HepG2 (cell line): ENCODE measurements at regions not wholly inside any gene's neighbourhood (a gene's known extent, or its start where the extent isn't known, plus 50 kb on each side); places are given as distances from the start of the nearest gene placed in this dataset.
A peak's percentile ranks its signal among the peaks of the same experiment; 100 is the strongest.

Experiments used
- JUNB ChIP-seq: sonication (generic); formaldehyde crosslinking; IDR thresholded peaks from 2 replicates; pipeline ENCODE4 v1.8.0; 2022; ENCODE audit warnings: missing genetic modification reagents, mild to moderate bottlenecking, borderline replicate concordance
- KMT2A ChIP-seq: sonication (generic); formaldehyde crosslinking; IDR thresholded peaks from 2 replicates; pipeline ENCODE4 v1.4.0; 2020; ENCODE audit warnings: missing genetic modification reagents
- SOX5 ChIP-seq: IDR thresholded peaks from 2 replicates; pipeline ENCODE4 v1.6.1; 2016; ENCODE audit warnings: borderline replicate concordance
- SP4 ChIP-seq: sonication (generic); formaldehyde crosslinking; IDR thresholded peaks from 2 replicates; pipeline ENCODE4 v1.8.1; 2023; ENCODE audit warnings: mild to moderate bottlenecking, missing genetic modification reagents
- TEAD3 ChIP-seq: optimal IDR thresholded peaks from 2 replicates; pipeline ENCODE3; 2016; ENCODE audit warnings: borderline replicate concordance
- YEATS4 ChIP-seq: sonication (generic); formaldehyde crosslinking; IDR thresholded peaks from 2 replicates; pipeline ENCODE4 v1.4.0; 2020; ENCODE audit warnings: missing genetic modification reagents, borderline replicate concordance
- ZNF20 ChIP-seq: sonication (generic); formaldehyde crosslinking; IDR thresholded peaks from 2 replicates; pipeline ENCODE4 v1.4.0; 2020; ENCODE audit warnings: mild to moderate bottlenecking, moderate library complexity, missing genetic modification reagents
- ZNF33B ChIP-seq: sonication (generic); formaldehyde crosslinking; IDR thresholded peaks from 2 replicates; pipeline ENCODE4 v1.5.1; 2020; ENCODE audit warnings: mild to moderate bottlenecking, missing genetic modification reagents
- ZNF570 ChIP-seq: sonication (generic); formaldehyde crosslinking; IDR thresholded peaks from 2 replicates; pipeline ENCODE4 v1.4.0; 2020; ENCODE audit warnings: mild to moderate bottlenecking, missing genetic modification reagents, borderline replicate concordance
- TF ChIP-seq, protein P1 (sequence below), 2 experiments: fragments of 450-650 bp in 1 of 2; sonication (generic) in 1 of 2; formaldehyde crosslinking in 1 of 2; IDR thresholded peaks; 2 replicates each; pipeline versions ENCODE4 v1.6.1 to v1.8.0; 2016 to 2022; ENCODE audit warnings: antibody characterized with exemption in 1 of 2, mild to moderate bottlenecking in 1 of 2, missing genetic modification reagents in 1 of 2
- TF ChIP-seq, protein P2 (sequence below): sonication (generic); formaldehyde crosslinking; IDR thresholded peaks from 2 replicates; pipeline ENCODE4 v1.4.0; 2020; ENCODE audit warnings: missing genetic modification reagents
- TF ChIP-seq, protein P3 (sequence below): sonication (generic); formaldehyde crosslinking; IDR thresholded peaks from 2 replicates; pipeline ENCODE4 v1.8.1; 2022; ENCODE audit warnings: mild to moderate bottlenecking, missing genetic modification reagents
- TF ChIP-seq, protein P4 (sequence below): sonication (generic); formaldehyde crosslinking; conservative IDR thresholded peaks from 2 replicates; pipeline ENCODE4 v1.8.0; 2022; ENCODE audit warnings: low read depth, missing genetic modification reagents

DNA sequence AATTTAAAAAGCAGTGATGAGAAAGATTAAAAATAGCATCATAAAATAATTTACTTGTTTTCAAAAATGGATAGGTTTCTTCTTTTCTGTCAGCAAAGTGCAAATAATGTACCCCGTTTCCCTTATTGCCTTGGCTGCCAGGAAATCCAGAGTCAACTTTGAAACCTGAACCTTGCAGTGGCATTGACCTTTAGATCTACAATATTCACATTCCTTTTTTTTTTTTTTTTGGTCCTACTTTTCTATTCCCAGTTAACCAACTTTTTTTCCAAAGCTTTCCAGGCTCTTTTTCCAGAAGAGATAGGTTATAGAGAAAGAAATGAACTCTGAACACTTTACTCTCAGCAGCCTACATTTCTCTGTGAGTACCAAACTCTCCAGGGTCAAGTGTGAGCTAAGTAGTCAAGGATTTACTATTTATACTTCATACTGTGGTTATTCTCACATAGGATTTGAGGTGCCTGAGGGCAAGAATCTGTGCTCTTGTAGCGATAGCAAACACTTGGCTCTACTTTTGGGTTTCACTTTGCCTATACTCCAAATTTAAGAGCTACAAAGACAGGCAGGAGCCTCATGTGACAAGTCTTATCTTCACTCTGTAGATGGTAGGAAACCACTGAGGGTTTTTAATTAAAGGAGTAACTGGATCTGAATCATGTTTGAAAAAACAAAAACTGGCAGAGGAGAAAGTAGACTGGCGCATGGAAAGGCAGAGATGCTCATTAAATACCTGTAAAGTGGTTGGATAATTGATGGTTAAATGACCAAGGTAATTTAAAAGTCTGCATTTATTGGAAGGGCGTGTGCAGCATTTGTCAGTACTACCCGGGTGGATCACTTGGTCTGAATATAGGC is 63.2 kb upstream of the TMEM17 start (continued):
- TF ChIP-seq, protein P1, sequence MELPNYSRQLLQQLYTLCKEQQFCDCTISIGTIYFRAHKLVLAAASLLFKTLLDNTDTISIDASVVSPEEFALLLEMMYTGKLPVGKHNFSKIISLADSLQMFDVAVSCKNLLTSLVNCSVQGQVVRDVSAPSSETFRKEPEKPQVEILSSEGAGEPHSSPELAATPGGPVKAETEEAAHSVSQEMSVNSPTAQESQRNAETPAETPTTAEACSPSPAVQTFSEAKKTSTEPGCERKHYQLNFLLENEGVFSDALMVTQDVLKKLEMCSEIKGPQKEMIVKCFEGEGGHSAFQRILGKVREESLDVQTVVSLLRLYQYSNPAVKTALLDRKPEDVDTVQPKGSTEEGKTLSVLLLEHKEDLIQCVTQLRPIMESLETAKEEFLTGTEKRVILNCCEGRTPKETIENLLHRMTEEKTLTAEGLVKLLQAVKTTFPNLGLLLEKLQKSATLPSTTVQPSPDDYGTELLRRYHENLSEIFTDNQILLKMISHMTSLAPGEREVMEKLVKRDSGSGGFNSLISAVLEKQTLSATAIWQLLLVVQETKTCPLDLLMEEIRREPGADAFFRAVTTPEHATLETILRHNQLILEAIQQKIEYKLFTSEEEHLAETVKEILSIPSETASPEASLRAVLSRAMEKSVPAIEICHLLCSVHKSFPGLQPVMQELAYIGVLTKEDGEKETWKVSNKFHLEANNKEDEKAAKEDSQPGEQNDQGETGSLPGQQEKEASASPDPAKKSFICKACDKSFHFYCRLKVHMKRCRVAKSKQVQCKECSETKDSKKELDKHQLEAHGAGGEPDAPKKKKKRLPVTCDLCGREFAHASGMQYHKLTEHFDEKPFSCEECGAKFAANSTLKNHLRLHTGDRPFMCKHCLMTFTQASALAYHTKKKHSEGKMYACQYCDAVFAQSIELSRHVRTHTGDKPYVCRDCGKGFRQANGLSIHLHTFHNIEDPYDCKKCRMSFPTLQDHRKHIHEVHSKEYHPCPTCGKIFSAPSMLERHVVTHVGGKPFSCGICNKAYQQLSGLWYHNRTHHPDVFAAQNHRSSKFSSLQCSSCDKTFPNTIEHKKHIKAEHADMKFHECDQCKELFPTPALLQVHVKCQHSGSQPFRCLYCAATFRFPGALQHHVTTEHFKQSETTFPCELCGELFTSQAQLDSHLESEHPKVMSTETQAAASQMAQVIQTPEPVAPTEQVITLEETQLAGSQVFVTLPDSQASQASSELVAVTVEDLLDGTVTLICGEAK (IDR thresholded peaks at IDR 0.05), result no peak
- TF ChIP-seq, protein P1 (CRISPR knock-in tag; IDR thresholded peaks at IDR 0.05), result no peak
- TF ChIP-seq KMT2A (CRISPR knock-in tag), result no peak
- TF ChIP-seq TEAD3, result peak; percentile 92
- TF ChIP-seq, protein P2, sequence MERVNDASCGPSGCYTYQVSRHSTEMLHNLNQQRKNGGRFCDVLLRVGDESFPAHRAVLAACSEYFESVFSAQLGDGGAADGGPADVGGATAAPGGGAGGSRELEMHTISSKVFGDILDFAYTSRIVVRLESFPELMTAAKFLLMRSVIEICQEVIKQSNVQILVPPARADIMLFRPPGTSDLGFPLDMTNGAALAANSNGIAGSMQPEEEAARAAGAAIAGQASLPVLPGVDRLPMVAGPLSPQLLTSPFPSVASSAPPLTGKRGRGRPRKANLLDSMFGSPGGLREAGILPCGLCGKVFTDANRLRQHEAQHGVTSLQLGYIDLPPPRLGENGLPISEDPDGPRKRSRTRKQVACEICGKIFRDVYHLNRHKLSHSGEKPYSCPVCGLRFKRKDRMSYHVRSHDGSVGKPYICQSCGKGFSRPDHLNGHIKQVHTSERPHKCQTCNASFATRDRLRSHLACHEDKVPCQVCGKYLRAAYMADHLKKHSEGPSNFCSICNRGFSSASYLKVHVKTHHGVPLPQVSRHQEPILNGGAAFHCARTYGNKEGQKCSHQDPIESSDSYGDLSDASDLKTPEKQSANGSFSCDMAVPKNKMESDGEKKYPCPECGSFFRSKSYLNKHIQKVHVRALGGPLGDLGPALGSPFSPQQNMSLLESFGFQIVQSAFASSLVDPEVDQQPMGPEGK, result peak; percentile 67
- TF ChIP-seq, protein P3, sequence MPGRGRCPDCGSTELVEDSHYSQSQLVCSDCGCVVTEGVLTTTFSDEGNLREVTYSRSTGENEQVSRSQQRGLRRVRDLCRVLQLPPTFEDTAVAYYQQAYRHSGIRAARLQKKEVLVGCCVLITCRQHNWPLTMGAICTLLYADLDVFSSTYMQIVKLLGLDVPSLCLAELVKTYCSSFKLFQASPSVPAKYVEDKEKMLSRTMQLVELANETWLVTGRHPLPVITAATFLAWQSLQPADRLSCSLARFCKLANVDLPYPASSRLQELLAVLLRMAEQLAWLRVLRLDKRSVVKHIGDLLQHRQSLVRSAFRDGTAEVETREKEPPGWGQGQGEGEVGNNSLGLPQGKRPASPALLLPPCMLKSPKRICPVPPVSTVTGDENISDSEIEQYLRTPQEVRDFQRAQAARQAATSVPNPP (CRISPR knock-in tag), result no peak
- TF ChIP-seq ZNF33B (CRISPR knock-in tag), result no peak
- no peak for TF ChIP-seq SP4
- TF ChIP-seq ZNF20 (CRISPR knock-in tag), result no peak
- TF ChIP-seq YEATS4 (CRISPR knock-in tag), result no peak
- no peak for TF ChIP-seq ZNF570
- no peak for TF ChIP-seq JUNB (CRISPR knock-in tag)
- TF ChIP-seq, protein P4, sequence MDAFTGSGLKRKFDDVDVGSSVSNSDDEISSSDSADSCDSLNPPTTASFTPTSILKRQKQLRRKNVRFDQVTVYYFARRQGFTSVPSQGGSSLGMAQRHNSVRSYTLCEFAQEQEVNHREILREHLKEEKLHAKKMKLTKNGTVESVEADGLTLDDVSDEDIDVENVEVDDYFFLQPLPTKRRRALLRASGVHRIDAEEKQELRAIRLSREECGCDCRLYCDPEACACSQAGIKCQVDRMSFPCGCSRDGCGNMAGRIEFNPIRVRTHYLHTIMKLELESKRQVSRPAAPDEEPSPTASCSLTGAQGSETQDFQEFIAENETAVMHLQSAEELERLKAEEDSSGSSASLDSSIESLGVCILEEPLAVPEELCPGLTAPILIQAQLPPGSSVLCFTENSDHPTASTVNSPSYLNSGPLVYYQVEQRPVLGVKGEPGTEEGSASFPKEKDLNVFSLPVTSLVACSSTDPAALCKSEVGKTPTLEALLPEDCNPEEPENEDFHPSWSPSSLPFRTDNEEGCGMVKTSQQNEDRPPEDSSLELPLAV, result no peak
- peak; percentile 87; the same call in 1 of the 2 replicates for TF ChIP-seq SOX5 (CRISPR knock-in tag)
